Pancreas (tissue), 10 donors: ENCODE measurements at regions not wholly inside any gene's neighbourhood (a gene's known extent, or its start where the extent isn't known, plus 50 kb on each side); places are given as distances from the start of the nearest gene placed in this dataset.
A peak's percentile ranks its signal among the peaks of the same experiment; 100 is the strongest.

ENCODE experiments used
- ATAC-seq, 4 donors: fragments of 200-7000 bp; cut with Tn5 transposase; one replicate each; pipeline versions ENCODE4 v1.8.0 to v1.9.1; 2020; ENCODE audit warnings: mild to moderate bottlenecking in 4 of 4, moderate library complexity in 4 of 4
- DNase-seq, 6 donors: peaks; one replicate each; pipeline ENCODE4 v3.0.0-alpha.2; 2020
- FAIRE-seq: peaks from 2 replicates; lab custom pipeline; 2012; peaks lifted over from hg19 to GRCh38; lab: Jason Lieb, UNC
- H3K27ac ChIP-seq, 4 donors: fragments of 200-600 bp; sonication (generic); 1 replicate in 3 of 4; 2 replicates in 1 of 4; pipeline versions ENCODE4 v1.5.0 to v1.8.0; 2020
- H3K27me3 ChIP-seq, 4 donors: fragments of 200-600 bp; one replicate each; pipeline ENCODE4 v1.8.0; 2021
- H3K36me3 ChIP-seq, 3 donors: fragments of 200-600 bp; sonication (generic) in 1 of 3; one replicate each; pipeline versions ENCODE4 v1.5.0 to v1.8.0; 2020 to 2021
- H3K4me1 ChIP-seq, 3 donors: fragments of 200-600 bp; one replicate each; pipeline ENCODE4 v1.8.0; 2021
- H3K4me3 ChIP-seq, 4 donors: fragments of 200-600 bp; sonication (generic) in 2 of 4; one replicate each; pipeline versions ENCODE4 v1.5.0 to v1.8.0; 2020 to 2021
- H3K9me3 ChIP-seq, 4 donors: fragments of 200-600 bp; one replicate each; pipeline ENCODE4 v1.8.0; 2021
- CTCF ChIP-seq, 4 donors: fragments of 200-600 bp; sonication (generic) in 3 of 4; IDR thresholded peaks; one replicate each; pipeline versions ENCODE4 v1.5.0 to v1.8.0; 2021; ENCODE audit warnings: antibody characterized with exemption in 4 of 4
- WGBS, 2 donors: extraction: QIAGEN DNeasy Blood & Tissue Kit; methylation state at CpG; one replicate each; pipeline ENCODE4 v1.1.7; 2013; 5-methylcytosine and 5-hydroxymethylcytosine counted together
- intact Hi-C, 3 donors: fragments of 100-400 bp; cut with DNase I; formaldehyde crosslinking; loops; one replicate each; pipeline versions ENCODE4 v1.11.1 to v1.14.2; 2022
- donor health status: healthy with polysubstance abuse.
- donor health status: DM: no; HTN: no; CAD: no; lungs with moderate emphysema.
- donor health status: DM: no; HTN: no; CAD: no.
- donor health status: control.
- donor health status: control.
- donor health status: Bipolar disorder and iron deficiency.
- donor health status: DM: yes; HTN: yes; CAD: no.
- donor health status: DM: no; HTN: no; CAD: no.
- donor health status: DM: no; HTN: no; CAD: no.
- donor health status: DM: yes; HTN: yes; CAD: no.

DNA sequence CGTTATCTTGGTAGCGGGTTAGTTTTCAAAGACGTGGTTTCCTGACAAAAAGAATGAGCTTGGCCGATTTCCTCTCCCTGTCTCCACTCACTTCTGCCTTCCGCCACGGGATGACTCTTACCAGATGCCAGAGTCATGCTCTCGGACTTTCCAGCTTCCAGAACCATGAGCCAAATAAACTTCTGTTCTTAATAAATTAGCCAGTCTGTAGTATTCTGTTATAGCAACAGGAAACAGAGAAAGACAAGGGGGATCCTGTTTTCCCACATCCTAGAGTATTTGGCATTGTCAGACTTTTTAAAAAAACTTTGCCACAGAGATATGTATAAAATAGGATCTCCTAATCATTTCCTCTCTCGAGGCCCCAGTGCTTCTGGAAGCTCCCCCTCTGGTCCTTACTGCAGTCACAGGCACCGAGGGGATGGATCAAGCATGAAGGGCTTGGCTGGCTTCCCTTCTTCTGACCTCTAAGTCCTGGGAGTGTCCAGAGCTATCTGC, 84.9 kb upstream of the NAA20 start:
- Histone ChIP-seq H3K27me3 (no peaks in the 10 kb centered on the region), H3K4me3 (no peak overlapping the region), H3K27ac (peak overlapping the region in 1 of 4 donors; percentile 11), H3K4me1 (peaks cover 8 to 23% (median 22%) of the 10 kb centered on the region in 3 donors), H3K36me3 (no peaks in the 10 kb centered on the region), H3K9me3 (no peaks in the 10 kb centered on the region)
- intact Hi-C loops: no loop called here
- 61 to 75% methylated on average over 9 of the region's 9 CpGs for WGBS, 2 donors
- no peak for TF ChIP-seq CTCF (IDR thresholded peaks at IDR 0.05)
- FAIRE-seq (peak; percentile 76), DNase-seq (no peak), ATAC-seq (peak in 1 of 4 donors; percentile 10)

- H3K27ac ChIP-seq: peak overlapping the region in 2 of 4 donors; percentile 7 to 39
- FAIRE-seq: no peak
- no peaks in the 10 kb centered on the region for H3K36me3 ChIP-seq
- intact Hi-C loops: no loop called here
- TF ChIP-seq CTCF (IDR thresholded peaks at IDR 0.05): no peak
- 54 to 64% methylated on average over 13 of the region's 13 CpGs for WGBS, 2 donors
- peak; percentile 75 to 83 (median 79) for ATAC-seq
- no peaks in the 10 kb centered on the region for H3K9me3 ChIP-seq
- peak overlapping the region in 1 of 4 donors; percentile 18 for H3K4me3 ChIP-seq
- DNase-seq: peak in 2 of 6 donors; percentile 25 to 57
- H3K27me3 ChIP-seq: no peaks in the 10 kb centered on the region
- H3K4me1 ChIP-seq: peaks cover 7 to 11% (median 8%) of the 10 kb centered on the region in 3 donors
Measured at GRCh38 chr20:19934792-19935491, 82.2 kb upstream of the NAA20 start.

DNA sequence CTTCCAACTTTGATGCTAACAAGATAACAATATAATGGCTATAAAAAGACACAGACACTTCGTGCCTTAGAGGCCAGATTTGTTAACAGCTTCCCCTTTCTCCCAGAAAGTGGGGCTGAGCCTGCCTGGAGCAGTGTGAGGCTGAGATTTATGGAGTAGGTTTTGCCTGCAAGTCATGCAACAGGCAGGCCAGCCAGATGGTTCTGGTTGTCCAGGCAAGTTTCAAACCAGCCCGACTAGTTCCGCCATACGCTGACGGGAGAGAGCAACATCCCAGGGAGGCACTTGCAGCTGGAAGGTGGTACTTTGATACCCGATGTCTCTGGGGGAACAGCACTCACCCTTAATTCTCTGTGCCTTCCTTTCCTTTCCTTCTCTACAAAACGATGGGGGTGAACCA, 81.3 kb upstream of the NAA20 start:
- 16 to 30% methylated on average over 7 of the region's 7 CpGs for WGBS, 2 donors
- H3K36me3 ChIP-seq: no peaks in the 10 kb centered on the region
- DNase-seq: peak in 4 of 6 donors; percentile 16 to 54 (median 31)
- ATAC-seq: peak; percentile 57 to 66 (median 62)
- no peak for TF ChIP-seq CTCF (IDR thresholded peaks at IDR 0.05)
- no peak for FAIRE-seq
- peak overlapping the region in 1 of 4 donors; percentile 5 for H3K4me3 ChIP-seq
- peaks cover 7 to 11% (median 8%) of the 10 kb centered on the region in 3 donors for H3K4me1 ChIP-seq
- intact Hi-C loops: no loop called here
- no peaks in the 10 kb centered on the region for H3K27me3 ChIP-seq
- peak overlapping the region in 2 of 4 donors; percentile 7 to 39 for H3K27ac ChIP-seq
- no peaks in the 10 kb centered on the region for H3K9me3 ChIP-seq

DNA sequence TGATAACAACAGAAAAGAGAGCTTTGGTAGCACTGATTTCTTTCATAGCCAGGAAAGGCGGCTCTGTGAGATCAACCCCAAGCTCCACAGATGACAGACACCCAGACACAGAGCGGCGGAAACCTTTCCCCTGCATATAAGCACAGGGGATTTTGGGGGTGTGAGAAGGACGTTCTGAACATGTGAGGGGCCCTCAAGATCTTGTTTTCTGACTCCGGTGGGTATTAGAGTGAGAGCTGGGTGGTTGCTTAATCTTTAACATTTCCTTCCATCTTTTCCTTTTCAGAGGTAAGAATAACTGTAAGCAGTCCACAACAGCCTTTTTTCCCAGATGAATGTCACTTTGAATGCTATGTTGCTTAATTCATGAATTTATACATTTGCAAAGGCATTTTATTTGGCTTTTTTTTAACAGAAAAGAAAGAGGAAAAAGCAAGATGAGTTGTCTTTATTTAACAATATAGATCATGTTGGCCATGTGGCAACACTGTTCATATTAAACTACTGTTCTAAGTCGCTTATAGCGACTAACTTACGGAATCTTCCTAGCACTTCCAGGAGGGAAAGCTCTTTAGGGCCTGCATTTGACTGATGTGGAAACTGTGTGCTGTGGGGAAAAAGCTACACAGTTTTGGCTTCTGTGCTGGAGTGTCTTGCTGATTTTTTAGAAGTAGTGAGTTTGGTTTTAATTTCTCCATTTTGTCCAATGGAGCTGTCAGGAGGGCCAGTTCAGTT, 80.5 kb upstream of the NAA20 start:
- WGBS, 2 donors: 91 to 94% methylated on average over 8 of the region's 8 CpGs
- H3K4me1 ChIP-seq: peaks cover 7 to 11% (median 8%) of the 10 kb centered on the region in 3 donors
- H3K27me3 ChIP-seq: no peaks in the 10 kb centered on the region

More for the DNA sequence above, 80.5 kb upstream of the NAA20 start:
- Histone ChIP-seq H3K4me3 (peak overlapping the region in 1 of 4 donors; percentile 5), H3K27ac (peak overlapping the region in 1 of 4 donors; percentile 39), H3K9me3 (no peaks in the 10 kb centered on the region), H3K36me3 (no peaks in the 10 kb centered on the region)
- intact Hi-C loops: no loop called here
- DNase-seq: no peak
- no peak for FAIRE-seq
- no peak for ATAC-seq
- TF ChIP-seq CTCF (IDR thresholded peaks at IDR 0.05): no peak
